Uterus (tissue), 3 donors: ENCODE measurements at regions not wholly inside any gene's neighbourhood (a gene's known extent, or its start where the extent isn't known, plus 50 kb on each side); places are given as distances from the start of the nearest gene placed in this dataset.
A peak's percentile ranks its signal among the peaks of the same experiment; 100 is the strongest.

Source experiments
- DNase-seq, 2 donors: peaks; one replicate each; pipeline ENCODE4 v3.0.0-alpha.2; 2019 to 2020
- H3K27ac ChIP-seq, 2 donors: fragments of 200-600 bp; sonication (generic); 1 replicate in 1 of 2; 2 replicates in 1 of 2; pipeline ENCODE4 v1.5.1; 2016 to 2018
- H3K27me3 ChIP-seq, 2 donors: fragments of 200-600 bp; sonication (generic); one replicate each; pipeline ENCODE4 v1.5.1; 2018 to 2019; ENCODE audit warnings: control low read depth in 1 of 2
- H3K36me3 ChIP-seq, 2 donors: fragments of 200-600 bp; sonication (generic); one replicate each; pipeline ENCODE4 v1.5.1; 2019; ENCODE audit warnings: control low read depth in 1 of 2
- H3K4me1 ChIP-seq, 2 donors: fragments of 200-600 bp; sonication (generic); one replicate each; pipeline ENCODE4 v1.5.1; 2018 to 2019; ENCODE audit warnings: control low read depth in 1 of 2
- H3K4me3 ChIP-seq, 2 donors: fragments of 200-600 bp; sonication (generic); 1 replicate in 1 of 2; 2 replicates in 1 of 2; pipeline ENCODE4 v1.5.1; 2018 to 2019; ENCODE audit warnings: mild to moderate bottlenecking in 1 of 2
- H3K9me3 ChIP-seq, 2 donors: fragments of 200-600 bp; sonication (generic); one replicate each; pipeline ENCODE4 v1.5.1; 2019; ENCODE audit warnings: control low read depth in 1 of 2
- CTCF ChIP-seq, 4 experiments: fragments of 200-600 bp in 2 of 4; fragments of 450-650 bp in 2 of 4; sonication (generic) in 2 of 4; IDR thresholded peaks; one replicate each; pipeline ENCODE4 v1.5.1; 2016 to 2019; ENCODE audit warnings: antibody characterized with exemption in 4 of 4, mild to moderate bottlenecking in 2 of 4, moderate library complexity in 1 of 4
- POLR2A ChIP-seq, 2 donors: fragments of 450-650 bp; IDR thresholded peaks; one replicate each; pipeline ENCODE4 v1.6.1; 2016; ENCODE audit warnings: antibody characterized with exemption in 2 of 2, mild to moderate bottlenecking in 1 of 2, moderate library complexity in 1 of 2
- intact Hi-C: fragments of 100-400 bp; cut with DNase I; formaldehyde crosslinking; loops from one replicate; pipeline ENCODE4 v1.15.1; 2023; ENCODE audit warnings: low total_unique reads
- donor health status: DM: yes; HTN: yes; CAD: no.

GRCh38 chr7:114048386-114049235 lies 129.8 kb upstream of the PPP1R3A start:
- no peaks in the 10 kb centered on the region for H3K4me1 ChIP-seq
- no peak overlapping the region for H3K4me3 ChIP-seq
- intact Hi-C loops, result no loop called here
- H3K36me3 ChIP-seq, result no peaks in the 10 kb centered on the region
- no peaks in the 10 kb centered on the region for H3K9me3 ChIP-seq
- H3K27me3 ChIP-seq, result no peaks in the 10 kb centered on the region
- no peak for DNase-seq
- H3K27ac ChIP-seq, result no peak overlapping the region
- TF ChIP-seq CTCF (IDR thresholded peaks at IDR 0.05) (no peak), POLR2A (IDR thresholded peaks at IDR 0.05) (no peak)

GRCh38 chr7:114047889-114048288 lies 129.1 kb upstream of the PPP1R3A start:
- no peaks in the 10 kb centered on the region for H3K27me3 ChIP-seq
- no peaks in the 10 kb centered on the region for H3K9me3 ChIP-seq
- H3K4me1 ChIP-seq, result no peaks in the 10 kb centered on the region
- H3K4me3 ChIP-seq, result no peak overlapping the region
- TF ChIP-seq POLR2A (IDR thresholded peaks at IDR 0.05) (no peak), CTCF (IDR thresholded peaks at IDR 0.05) (no peak)
- H3K27ac ChIP-seq, result no peak overlapping the region
- intact Hi-C loops, result no loop called here
- no peak for DNase-seq
- H3K36me3 ChIP-seq, result no peaks in the 10 kb centered on the region

- TF ChIP-seq CTCF (IDR thresholded peaks at IDR 0.05) (no peak), POLR2A (IDR thresholded peaks at IDR 0.05) (no peak)
- Histone ChIP-seq H3K27ac (no peak overlapping the region), H3K4me3 (no peak overlapping the region), H3K4me1 (no peaks in the 10 kb centered on the region), H3K36me3 (no peaks in the 10 kb centered on the region), H3K27me3 (no peaks in the 10 kb centered on the region), H3K9me3 (no peaks in the 10 kb centered on the region)
- DNase-seq, result no peak
- intact Hi-C loops, result no loop called here
Measured at GRCh38 chr7:114033475-114033874, 114.7 kb upstream of the PPP1R3A start.

- TF ChIP-seq CTCF (IDR thresholded peaks at IDR 0.05) (peak; percentile 31 to 56 (median 52)), POLR2A (IDR thresholded peaks at IDR 0.05) (no peak)
Measured at GRCh38 chr7:114026486-114027089, 107.8 kb upstream of the PPP1R3A start.

GRCh38 chr7:114021135-114021534 lies 102.3 kb upstream of the PPP1R3A start:
- Histone ChIP-seq H3K4me1 (no peaks in the 10 kb centered on the region), H3K9me3 (no peaks in the 10 kb centered on the region), H3K27ac (no peak overlapping the region), H3K27me3 (no peaks in the 10 kb centered on the region), H3K36me3 (no peaks in the 10 kb centered on the region), H3K4me3 (no peak overlapping the region)
- no peak for DNase-seq
- intact Hi-C loops, result no loop called here
- TF ChIP-seq CTCF (IDR thresholded peaks at IDR 0.05) (no peak), POLR2A (IDR thresholded peaks at IDR 0.05) (no peak)

More at GRCh38 chr7:114026486-114027089, 107.8 kb upstream of the PPP1R3A start:
- no peaks in the 10 kb centered on the region for H3K9me3 ChIP-seq
- no peaks in the 10 kb centered on the region for H3K4me1 ChIP-seq
- H3K27me3 ChIP-seq, result no peaks in the 10 kb centered on the region
- H3K27ac ChIP-seq, result no peak overlapping the region
- DNase-seq, result no peak
- no peaks in the 10 kb centered on the region for H3K36me3 ChIP-seq
- intact Hi-C loops, result no loop called here
- H3K4me3 ChIP-seq, result no peak overlapping the region
